Stimulated activated CD4-positive, alpha-beta T cell treated with anti-CD3 and anti-CD28 coated beads, TNF-alpha, amount 100 ng/mL, for 4 hours (primary cell): ENCODE measurements at regions not wholly inside any gene's neighbourhood (a gene's known extent, or its start where the extent isn't known, plus 50 kb on each side); places are given as distances from the start of the nearest gene placed in this dataset.
"Not testable (repeated sequence)": the region's sequence is repeated elsewhere in the genome, so short reads cannot be mapped to it uniquely, and the experiment has no call there.

Source experiments
- DNase-seq, 3 experiments: peaks; one replicate each; pipeline ENCODE4 v3.0.0-alpha.2; 2020; ENCODE audit warnings: low read depth in 3 of 3

GRCh38 chr10:21463436-21463835 is 62.0 kb downstream of the SKIDA1 start:
- no peak for DNase-seq

GRCh38 chr10:21458126-21458871 is 67.2 kb downstream of the SKIDA1 start:
- no peak for DNase-seq

GRCh38 chr10:21456160-21456559 is 69.3 kb downstream of the SKIDA1 start:
- DNase-seq: no peak

- no peak for DNase-seq
Measured at GRCh38 chr10:21452203-21452602, 73.3 kb downstream of the SKIDA1 start.

- DNase-seq: no peak
Measured at GRCh38 chr10:21449288-21449966, 76.1 kb downstream of the SKIDA1 start.

GRCh38 chr10:21445163-21445562 is 80.3 kb downstream of the SKIDA1 start:
- no peak for DNase-seq

GRCh38 chr10:21441625-21442024 is 83.9 kb downstream of the SKIDA1 start:
- no peak for DNase-seq

- DNase-seq: not testable (repeated sequence)
Measured at GRCh38 chr10:21438914-21439313, 86.6 kb downstream of the SKIDA1 start.

- no peak for DNase-seq
Measured at GRCh38 chr10:21437770-21438382, 87.6 kb downstream of the SKIDA1 start.

- DNase-seq: no peak
Measured at GRCh38 chr10:21432266-21432665, 93.2 kb downstream of the SKIDA1 start.

- DNase-seq: no peak
Measured at GRCh38 chr10:21431799-21432198, 93.7 kb downstream of the SKIDA1 start.

GRCh38 chr10:21427804-21428481 is 97.5 kb downstream of the SKIDA1 start:
- no peak for DNase-seq

GRCh38 chr10:21424459-21424861 is 101.0 kb downstream of the SKIDA1 start:
- DNase-seq: no peak

GRCh38 chr10:21423850-21424249 is 101.6 kb downstream of the SKIDA1 start:
- DNase-seq: no peak

- no peak for DNase-seq
Measured at GRCh38 chr10:21423338-21423737, 102.1 kb downstream of the SKIDA1 start.

- no peak for DNase-seq
Measured at GRCh38 chr10:21421794-21422193, 103.7 kb downstream of the SKIDA1 start.

- DNase-seq: no peak
Measured at GRCh38 chr10:21421016-21421415, 104.5 kb downstream of the SKIDA1 start.

GRCh38 chr10:21418981-21419576 is 106.4 kb downstream of the SKIDA1 start:
- not testable (repeated sequence) for DNase-seq

GRCh38 chr10:21417172-21417712 is 108.2 kb downstream of the SKIDA1 start:
- DNase-seq: no peak

- DNase-seq: no peak
Measured at GRCh38 chr10:21413680-21414079, 111.8 kb downstream of the SKIDA1 start.

- DNase-seq: no peak
Measured at GRCh38 chr10:21413268-21413667, 112.2 kb downstream of the SKIDA1 start.
